ENCODE measurements at regions not wholly inside any gene's neighbourhood (a gene's known extent, or its start where the extent isn't known, plus 50 kb on each side); places are given as distances from the start of the nearest gene placed in this dataset.

- H3K4me2 ChIP-seq (ENCODE audit: low read length), result no peak overlapping the region
- H3K9me2 ChIP-seq (replicated peaks; ENCODE audit: control insufficient read depth, low read length), result no peaks in the 10 kb centered on the region
- TF ChIP-seq, protein P1, sequence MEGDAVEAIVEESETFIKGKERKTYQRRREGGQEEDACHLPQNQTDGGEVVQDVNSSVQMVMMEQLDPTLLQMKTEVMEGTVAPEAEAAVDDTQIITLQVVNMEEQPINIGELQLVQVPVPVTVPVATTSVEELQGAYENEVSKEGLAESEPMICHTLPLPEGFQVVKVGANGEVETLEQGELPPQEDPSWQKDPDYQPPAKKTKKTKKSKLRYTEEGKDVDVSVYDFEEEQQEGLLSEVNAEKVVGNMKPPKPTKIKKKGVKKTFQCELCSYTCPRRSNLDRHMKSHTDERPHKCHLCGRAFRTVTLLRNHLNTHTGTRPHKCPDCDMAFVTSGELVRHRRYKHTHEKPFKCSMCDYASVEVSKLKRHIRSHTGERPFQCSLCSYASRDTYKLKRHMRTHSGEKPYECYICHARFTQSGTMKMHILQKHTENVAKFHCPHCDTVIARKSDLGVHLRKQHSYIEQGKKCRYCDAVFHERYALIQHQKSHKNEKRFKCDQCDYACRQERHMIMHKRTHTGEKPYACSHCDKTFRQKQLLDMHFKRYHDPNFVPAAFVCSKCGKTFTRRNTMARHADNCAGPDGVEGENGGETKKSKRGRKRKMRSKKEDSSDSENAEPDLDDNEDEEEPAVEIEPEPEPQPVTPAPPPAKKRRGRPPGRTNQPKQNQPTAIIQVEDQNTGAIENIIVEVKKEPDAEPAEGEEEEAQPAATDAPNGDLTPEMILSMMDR (IDR thresholded peaks at IDR 0.05; ENCODE audit: low read depth, low read length, poor library complexity, severe bottlenecking), result no peak
- no peak for TF ChIP-seq EZH2phosphoT487 (IDR thresholded peaks at IDR 0.05; ENCODE audit: borderline replicate concordance, low read length)
- H3K36me3 ChIP-seq (ENCODE audit: control insufficient read depth, low read length), result no peaks in the 10 kb centered on the region
- H3K27me3 ChIP-seq (ENCODE audit: control insufficient read depth, low read length), result no peaks in the 10 kb centered on the region
- H3F3A ChIP-seq (ENCODE audit: control insufficient read depth, insufficient read depth), result no peaks in the 10 kb centered on the region
- H4K20me1 ChIP-seq (ENCODE audit: control insufficient read depth, insufficient read depth, low read depth, low read length), result no peaks in the 10 kb centered on the region
- no peaks in the 10 kb centered on the region for H3K9me3 ChIP-seq (ENCODE audit: control insufficient read depth, insufficient read depth, low read length)
- no peaks in the 10 kb centered on the region for H3K4me1 ChIP-seq (ENCODE audit: control insufficient read depth, low read length)
- H3K79me2 ChIP-seq (ENCODE audit: control insufficient read depth, low read length), result no peaks in the 10 kb centered on the region
- H3K4me3 ChIP-seq (ENCODE audit: low read length), result no peak overlapping the region
- no peak overlapping the region for H3K27ac ChIP-seq (ENCODE audit: low read depth, low read length)
These were observed 96.1 kb upstream of the NR3C1 start for GRCh38 chr5:143499480-143500114.

GRCh38 chr5:143498821-143499220 lies 95.3 kb upstream of the NR3C1 start:
- no peak overlapping the region for H3K4me3 ChIP-seq (ENCODE audit: low read length)
- H3K79me2 ChIP-seq (ENCODE audit: control insufficient read depth, low read length), result no peaks in the 10 kb centered on the region
- no peaks in the 10 kb centered on the region for H3K27me3 ChIP-seq (ENCODE audit: control insufficient read depth, low read length)
- H3K4me2 ChIP-seq (ENCODE audit: low read length), result no peak overlapping the region
- no peaks in the 10 kb centered on the region for H3K4me1 ChIP-seq (ENCODE audit: control insufficient read depth, low read length)
- no peak overlapping the region for H3K27ac ChIP-seq (ENCODE audit: low read depth, low read length)
- H3K9me2 ChIP-seq (replicated peaks; ENCODE audit: control insufficient read depth, low read length), result no peaks in the 10 kb centered on the region
- TF ChIP-seq, protein P1 (IDR thresholded peaks at IDR 0.05; ENCODE audit: low read depth, low read length, poor library complexity, severe bottlenecking), result no peak
- TF ChIP-seq EZH2phosphoT487 (IDR thresholded peaks at IDR 0.05; ENCODE audit: borderline replicate concordance, low read length), result no peak
- H4K20me1 ChIP-seq (ENCODE audit: control insufficient read depth, insufficient read depth, low read depth, low read length), result no peaks in the 10 kb centered on the region
- H3K36me3 ChIP-seq (ENCODE audit: control insufficient read depth, low read length), result no peaks in the 10 kb centered on the region
- H3F3A ChIP-seq (ENCODE audit: control insufficient read depth, insufficient read depth), result no peaks in the 10 kb centered on the region
- H3K9me3 ChIP-seq (ENCODE audit: control insufficient read depth, insufficient read depth, low read length), result no peaks in the 10 kb centered on the region

- Histone ChIP-seq H3K4me2 (ENCODE audit: low read length) (no peak overlapping the region), H3K4me3 (ENCODE audit: low read length) (no peak overlapping the region), H3K4me1 (ENCODE audit: control insufficient read depth, low read length) (no peaks in the 10 kb centered on the region), H3F3A (ENCODE audit: control insufficient read depth, insufficient read depth) (no peaks in the 10 kb centered on the region), H3K27me3 (ENCODE audit: control insufficient read depth, low read length) (no peaks in the 10 kb centered on the region), H4K20me1 (ENCODE audit: control insufficient read depth, insufficient read depth, low read depth, low read length) (no peaks in the 10 kb centered on the region), H3K36me3 (ENCODE audit: control insufficient read depth, low read length) (no peaks in the 10 kb centered on the region), H3K79me2 (ENCODE audit: control insufficient read depth, low read length) (no peaks in the 10 kb centered on the region), H3K9me3 (ENCODE audit: control insufficient read depth, insufficient read depth, low read length) (no peaks in the 10 kb centered on the region), H3K9me2 (replicated peaks; ENCODE audit: control insufficient read depth, low read length) (no peaks in the 10 kb centered on the region), H3K27ac (ENCODE audit: low read depth, low read length) (no peak overlapping the region)
- TF ChIP-seq, protein P1 (IDR thresholded peaks at IDR 0.05; ENCODE audit: low read depth, low read length, poor library complexity, severe bottlenecking), result no peak
- no peak for TF ChIP-seq EZH2phosphoT487 (IDR thresholded peaks at IDR 0.05; ENCODE audit: borderline replicate concordance, low read length)
These were observed 94.3 kb upstream of the NR3C1 start for GRCh38 chr5:143497749-143498148.

Data from DOHH2 (cell line).